Inflammatory macrophage treated with lipopolysaccharide for 1 hour (primary cell): ENCODE measurements at regions not wholly inside any gene's neighbourhood (a gene's known extent, or its start where the extent isn't known, plus 50 kb on each side); places are given as distances from the start of the nearest gene placed in this dataset.
"Not testable (repeated sequence)": the region's sequence is repeated elsewhere in the genome, so short reads cannot be mapped to it uniquely, and the experiment has no call there.

Source experiments
- DNase-seq, 2 donors: peaks; one replicate each; pipeline ENCODE4 v3.0.0-alpha.2; 2020 to 2022

GRCh38 chr2:66306483-66306882 is 128.4 kb upstream of the MEIS1 start:
- DNase-seq = no peak

- no peak for DNase-seq
These were observed 129.2 kb upstream of the MEIS1 start for GRCh38 chr2:66305718-66306117.

- no peak for DNase-seq
These were observed 131.5 kb upstream of the MEIS1 start for GRCh38 chr2:66303471-66303870.

- no peak for DNase-seq
These were observed 133.2 kb upstream of the MEIS1 start for GRCh38 chr2:66301767-66302140.

- DNase-seq = no peak
These were observed 133.7 kb upstream of the MEIS1 start for GRCh38 chr2:66301022-66301766.

GRCh38 chr2:66283787-66284186 is 151.1 kb upstream of the MEIS1 start:
- DNase-seq = no peak

- no peak for DNase-seq
These were observed 152.9 kb upstream of the MEIS1 start for GRCh38 chr2:66281980-66282379.

- no peak for DNase-seq
These were observed 155.9 kb upstream of the MEIS1 start for GRCh38 chr2:66279024-66279423.

- no peak for DNase-seq
These were observed 158.9 kb upstream of the MEIS1 start for GRCh38 chr2:66275984-66276383.

- DNase-seq = no peak
These were observed 160.9 kb upstream of the MEIS1 start for GRCh38 chr2:66273933-66274490.

- DNase-seq = no peak
These were observed 162.2 kb upstream of the MEIS1 start for GRCh38 chr2:66272751-66273150.

- DNase-seq = no peak
These were observed 163.1 kb upstream of the MEIS1 start for GRCh38 chr2:66271777-66272176.

- DNase-seq = no peak
These were observed 164.7 kb upstream of the MEIS1 start for GRCh38 chr2:66270247-66270646.

- DNase-seq = no peak
These were observed 165.8 kb upstream of the MEIS1 start for GRCh38 chr2:66269166-66269565.

GRCh38 chr2:66268756-66269155 is 166.2 kb upstream of the MEIS1 start:
- DNase-seq = no peak

- no peak for DNase-seq
These were observed 170.6 kb upstream of the MEIS1 start for GRCh38 chr2:66264354-66264753.

- DNase-seq = no peak
These were observed 179.1 kb upstream of the MEIS1 start for GRCh38 chr2:66255867-66256266.

GRCh38 chr2:66255136-66255535 is 179.8 kb upstream of the MEIS1 start:
- no peak for DNase-seq

GRCh38 chr2:66253066-66253465 is 181.9 kb upstream of the MEIS1 start:
- DNase-seq = no peak

- no peak for DNase-seq
These were observed 182.8 kb upstream of the MEIS1 start for GRCh38 chr2:66252109-66252508.

GRCh38 chr2:66251573-66251972 is 183.4 kb upstream of the MEIS1 start:
- no peak for DNase-seq

- not testable (repeated sequence) for DNase-seq
These were observed 185.8 kb upstream of the MEIS1 start for GRCh38 chr2:66249089-66249488.

GRCh38 chr2:66243809-66244208 is 191.1 kb upstream of the MEIS1 start:
- not testable (repeated sequence) for DNase-seq

GRCh38 chr2:66242888-66243287 is 192.0 kb upstream of the MEIS1 start:
- not testable (repeated sequence) for DNase-seq
